ENCODE measurements at regions not wholly inside any gene's neighbourhood (a gene's known extent, or its start where the extent isn't known, plus 50 kb on each side); places are given as distances from the start of the nearest gene placed in this dataset.
"Not testable (repeated sequence)": the region's sequence is repeated elsewhere in the genome, so short reads cannot be mapped to it uniquely, and the experiment has no call there.

- DNase-seq (ENCODE audit: low spot score) = no peak
Observed at GRCh38 chr5:114054594-114054993, 307.3 kb upstream of the KCNN2 start.

GRCh38 chr5:114055318-114056184 lies 306.3 kb upstream of the KCNN2 start:
- DNase-seq (ENCODE audit: low spot score) = no peak

GRCh38 chr5:114056185-114056538 lies 305.7 kb upstream of the KCNN2 start:
- no peak for DNase-seq (ENCODE audit: low spot score)

GRCh38 chr5:114060866-114061265 lies 301.0 kb upstream of the KCNN2 start:
- DNase-seq (ENCODE audit: low spot score) = no peak

GRCh38 chr5:114062932-114063867 lies 298.7 kb upstream of the KCNN2 start:
- no peak for DNase-seq (ENCODE audit: low spot score)

GRCh38 chr5:114065912-114066311 lies 296.0 kb upstream of the KCNN2 start:
- DNase-seq (ENCODE audit: low spot score) = no peak

- DNase-seq (ENCODE audit: low spot score) = no peak
Observed at GRCh38 chr5:114070093-114070722, 291.7 kb upstream of the KCNN2 start.

GRCh38 chr5:114089259-114089658 lies 272.6 kb upstream of the KCNN2 start:
- no peak for DNase-seq (ENCODE audit: low spot score)

- DNase-seq (ENCODE audit: low spot score) = no peak
Observed at GRCh38 chr5:114097570-114097969, 264.3 kb upstream of the KCNN2 start.

- DNase-seq (ENCODE audit: low spot score) = no peak
Observed at GRCh38 chr5:114099161-114099560, 262.7 kb upstream of the KCNN2 start.

GRCh38 chr5:114101153-114101552 lies 260.7 kb upstream of the KCNN2 start:
- peak; percentile 11 for DNase-seq (ENCODE audit: low spot score)

- no peak for DNase-seq (ENCODE audit: low spot score)
Observed at GRCh38 chr5:114113604-114114003, 248.3 kb upstream of the KCNN2 start.

GRCh38 chr5:114116981-114117380 lies 244.9 kb upstream of the KCNN2 start:
- no peak for DNase-seq (ENCODE audit: low spot score)

GRCh38 chr5:114118511-114118910 lies 243.4 kb upstream of the KCNN2 start:
- no peak for DNase-seq (ENCODE audit: low spot score)

GRCh38 chr5:114120166-114120565 lies 241.7 kb upstream of the KCNN2 start:
- DNase-seq (ENCODE audit: low spot score) = no peak

- no peak for DNase-seq (ENCODE audit: low spot score)
Observed at GRCh38 chr5:114122852-114123251, 239.0 kb upstream of the KCNN2 start.

GRCh38 chr5:114123654-114124053 lies 238.2 kb upstream of the KCNN2 start:
- no peak for DNase-seq (ENCODE audit: low spot score)

- DNase-seq (ENCODE audit: low spot score) = no peak
Observed at GRCh38 chr5:114146398-114146797, 215.5 kb upstream of the KCNN2 start.

GRCh38 chr5:114148253-114148652 lies 213.6 kb upstream of the KCNN2 start:
- DNase-seq (ENCODE audit: low spot score) = no peak

GRCh38 chr5:114148728-114149127 lies 213.1 kb upstream of the KCNN2 start:
- not testable (repeated sequence) for DNase-seq (ENCODE audit: low spot score)

- no peak for DNase-seq (ENCODE audit: low spot score)
Observed at GRCh38 chr5:114152656-114153360, 209.1 kb upstream of the KCNN2 start.

GRCh38 chr5:114153392-114153791 lies 208.5 kb upstream of the KCNN2 start:
- DNase-seq (ENCODE audit: low spot score) = no peak

Measured in germinal center (tissue), 1 donor.